ENCODE measurements at regions not wholly inside any gene's neighbourhood (a gene's known extent, or its start where the extent isn't known, plus 50 kb on each side); places are given as distances from the start of the nearest gene placed in this dataset.

- no peak for TF ChIP-seq CTCF (IDR thresholded peaks at IDR 0.05)
- peaks cover 0 to 4% of the 10 kb centered on the region in 2 donors for H3K9me3 Mint-ChIP-seq
- no peaks in the 10 kb centered on the region for H3K9me3 ChIP-seq (ENCODE audit: control insufficient read depth, insufficient read depth, low read length)
- peaks cover 6% of the 10 kb centered on the region for H3K36me3 Mint-ChIP-seq
- H3K36me3 ChIP-seq (ENCODE audit: control insufficient read depth, insufficient read depth, low read length): no peaks in the 10 kb centered on the region
- no peak overlapping the region for H3K27ac ChIP-seq (ENCODE audit: low read length)
- H3K4me3 ChIP-seq (ENCODE audit: low read length): no peak overlapping the region
- H3K27me3 Mint-ChIP-seq (ENCODE audit: low read depth in 2 of 2): peaks cover 0 to 7% of the 10 kb centered on the region in 2 donors
- intact Hi-C loops (cut with micrococcal nuclease): no loop called here
- WGBS (ENCODE audit: insufficient coverage): no CpG with 5 or more reads among the region's 2 CpGs
- H3K4me1 Mint-ChIP-seq: peaks cover 15% of the 10 kb centered on the region in 2 donors
- ATAC-seq (no peak), DNase-seq (no peak)
- H3K27ac Mint-ChIP-seq: no peak overlapping the region
- peaks cover 10% of the 10 kb centered on the region for H3K4me1 ChIP-seq (ENCODE audit: control insufficient read depth, insufficient read depth, low read length)
- no peaks in the 10 kb centered on the region for H3K27me3 ChIP-seq (ENCODE audit: control insufficient read depth, insufficient read depth, low read length)
- H3K4me3 Mint-ChIP-seq: no peak overlapping the region
Measured at GRCh38 chr10:8213735-8214134, 159.2 kb downstream of the GATA3 start.

- Mint-ChIP-seq H3K4me1 (peaks cover 15% of the 10 kb centered on the region in 2 donors), H3K36me3 (no peaks in the 10 kb centered on the region), H3K27ac (no peak overlapping the region), H3K9me3 (peaks cover 0 to 4% of the 10 kb centered on the region in 2 donors), H3K27me3 (ENCODE audit: low read depth in 2 of 2) (peaks cover 0 to 2% of the 10 kb centered on the region in 2 donors), H3K4me3 (no peak overlapping the region)
- ATAC-seq (no peak), DNase-seq (no peak)
- Histone ChIP-seq H3K4me1 (ENCODE audit: control insufficient read depth, insufficient read depth, low read length) (peaks cover 10% of the 10 kb centered on the region), H3K27ac (ENCODE audit: low read length) (no peak overlapping the region), H3K9me3 (ENCODE audit: control insufficient read depth, insufficient read depth, low read length) (no peaks in the 10 kb centered on the region), H3K27me3 (ENCODE audit: control insufficient read depth, insufficient read depth, low read length) (no peaks in the 10 kb centered on the region), H3K36me3 (ENCODE audit: control insufficient read depth, insufficient read depth, low read length) (no peaks in the 10 kb centered on the region), H3K4me3 (ENCODE audit: low read length) (no peak overlapping the region)
- WGBS (ENCODE audit: insufficient coverage): 90% methylated on average over 4 of the region's 4 CpGs
- intact Hi-C loops (cut with micrococcal nuclease): no loop called here
- no peak for TF ChIP-seq CTCF (IDR thresholded peaks at IDR 0.05)
Measured at GRCh38 chr10:8214587-8214986, 160.1 kb downstream of the GATA3 start.

- peaks cover 0 to 4% of the 10 kb centered on the region in 2 donors for H3K9me3 Mint-ChIP-seq
- H3K27ac Mint-ChIP-seq: peak overlapping the region in 1 of 2 donors; percentile 62
- H3K4me1 Mint-ChIP-seq: peaks cover 15% of the 10 kb centered on the region in 2 donors
- H3K27me3 ChIP-seq (ENCODE audit: control insufficient read depth, insufficient read depth, low read length): no peaks in the 10 kb centered on the region
- DNase-seq: peak in 1 of 2 donors; percentile 16
- ATAC-seq: peak in 1 of 3 donors; percentile 73
- no peaks in the 10 kb centered on the region for H3K9me3 ChIP-seq (ENCODE audit: control insufficient read depth, insufficient read depth, low read length)
- H3K4me3 ChIP-seq (ENCODE audit: low read length): no peak overlapping the region
- H3K4me1 ChIP-seq (ENCODE audit: control insufficient read depth, insufficient read depth, low read length): peaks cover 10% of the 10 kb centered on the region
- intact Hi-C loops (cut with micrococcal nuclease): no loop called here
- H3K36me3 Mint-ChIP-seq: no peaks in the 10 kb centered on the region
- no peaks in the 10 kb centered on the region for H3K36me3 ChIP-seq (ENCODE audit: control insufficient read depth, insufficient read depth, low read length)
- peaks cover 0 to 2% of the 10 kb centered on the region in 2 donors for H3K27me3 Mint-ChIP-seq (ENCODE audit: low read depth in 2 of 2)
- H3K4me3 Mint-ChIP-seq: peak overlapping the region; percentile 72
- no peak for TF ChIP-seq CTCF (IDR thresholded peaks at IDR 0.05)
- H3K27ac ChIP-seq (ENCODE audit: low read length): no peak overlapping the region
Measured at GRCh38 chr10:8216893-8217292, 162.4 kb downstream of the GATA3 start.

- Mint-ChIP-seq H3K36me3 (no peaks in the 10 kb centered on the region), H3K4me1 (peaks cover 10 to 11% of the 10 kb centered on the region in 2 donors), H3K27me3 (ENCODE audit: low read depth in 2 of 2) (peaks cover 8% of the 10 kb centered on the region in 2 donors), H3K4me3 (no peak overlapping the region), H3K27ac (no peak overlapping the region), H3K9me3 (no peaks in the 10 kb centered on the region)
- H3K27me3 ChIP-seq (ENCODE audit: control insufficient read depth, insufficient read depth, low read length): no peaks in the 10 kb centered on the region
- H3K9me3 ChIP-seq (ENCODE audit: control insufficient read depth, insufficient read depth, low read length): no peaks in the 10 kb centered on the region
- DNase-seq: no peak
- H3K4me3 ChIP-seq (ENCODE audit: low read length): no peak overlapping the region
- WGBS (ENCODE audit: insufficient coverage): 97% methylated on average over 6 of the region's 6 CpGs
- no peaks in the 10 kb centered on the region for H3K36me3 ChIP-seq (ENCODE audit: control insufficient read depth, insufficient read depth, low read length)
- no peak for ATAC-seq
- no peak overlapping the region for H3K27ac ChIP-seq (ENCODE audit: low read length)
- H3K4me1 ChIP-seq (ENCODE audit: control insufficient read depth, insufficient read depth, low read length): peaks cover 7% of the 10 kb centered on the region
- no peak for TF ChIP-seq CTCF (IDR thresholded peaks at IDR 0.05)
- intact Hi-C loops (cut with micrococcal nuclease): no loop called here
Measured at GRCh38 chr10:8221451-8221850, 167.0 kb downstream of the GATA3 start.
